Transverse colon (tissue), 4 donors: ENCODE measurements at regions not wholly inside any gene's neighbourhood (a gene's known extent, or its start where the extent isn't known, plus 50 kb on each side); places are given as distances from the start of the nearest gene placed in this dataset.

Source experiments
- EP300 ChIP-seq: sonication (generic); formaldehyde crosslinking; IDR thresholded peaks from one replicate; pipeline ENCODE4 v1.6.1; 2017; ENCODE audit warnings: antibody characterized with exemption, low read depth
- POLR2A ChIP-seq: fragments of 450-650 bp; IDR thresholded peaks from one replicate; pipeline ENCODE4 v1.6.1; 2016; ENCODE audit warnings: antibody characterized with exemption, mild to moderate bottlenecking, moderate library complexity
- POLR2AphosphoS5 ChIP-seq, 3 donors: sonication (generic); formaldehyde crosslinking; IDR thresholded peaks; one replicate each; pipeline ENCODE4 v1.6.1; 2016; ENCODE audit warnings: antibody characterized with exemption in 3 of 3
- TF ChIP-seq, protein P1 (sequence below), 5 experiments: fragments of 200-600 bp in 3 of 5; fragments of 450-650 bp in 2 of 5; sonication (generic) in 3 of 5; IDR thresholded peaks; 1 replicate in 2 of 5; 2 replicates in 3 of 5; pipeline ENCODE4 v1.5.1; 2016 to 2017; ENCODE audit warnings: antibody characterized with exemption in 5 of 5, inconsistent platforms in 3 of 5, mild to moderate bottlenecking in 2 of 5, moderate library complexity in 1 of 5

DNA sequence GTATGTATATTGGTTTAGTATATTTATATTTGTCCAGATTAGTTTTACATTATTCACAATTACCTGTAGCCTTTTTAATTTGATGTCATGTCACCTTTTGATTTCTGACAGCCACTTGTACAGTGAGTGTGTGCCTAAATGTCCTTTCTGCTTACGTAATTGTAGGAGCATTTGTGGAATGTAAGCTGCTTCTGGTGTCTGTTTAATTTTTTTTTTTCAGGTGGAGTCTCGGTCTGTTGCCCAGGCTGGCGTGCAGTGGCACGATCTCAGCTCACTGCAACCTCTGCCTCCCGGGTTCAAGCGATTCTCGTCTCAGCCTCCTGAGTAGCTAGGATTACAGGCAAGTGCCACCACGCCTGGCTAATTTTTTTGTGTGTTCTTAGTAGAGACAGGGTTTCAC, 91.2 kb upstream of the XAGE2 start:
- TF ChIP-seq, protein P1, sequence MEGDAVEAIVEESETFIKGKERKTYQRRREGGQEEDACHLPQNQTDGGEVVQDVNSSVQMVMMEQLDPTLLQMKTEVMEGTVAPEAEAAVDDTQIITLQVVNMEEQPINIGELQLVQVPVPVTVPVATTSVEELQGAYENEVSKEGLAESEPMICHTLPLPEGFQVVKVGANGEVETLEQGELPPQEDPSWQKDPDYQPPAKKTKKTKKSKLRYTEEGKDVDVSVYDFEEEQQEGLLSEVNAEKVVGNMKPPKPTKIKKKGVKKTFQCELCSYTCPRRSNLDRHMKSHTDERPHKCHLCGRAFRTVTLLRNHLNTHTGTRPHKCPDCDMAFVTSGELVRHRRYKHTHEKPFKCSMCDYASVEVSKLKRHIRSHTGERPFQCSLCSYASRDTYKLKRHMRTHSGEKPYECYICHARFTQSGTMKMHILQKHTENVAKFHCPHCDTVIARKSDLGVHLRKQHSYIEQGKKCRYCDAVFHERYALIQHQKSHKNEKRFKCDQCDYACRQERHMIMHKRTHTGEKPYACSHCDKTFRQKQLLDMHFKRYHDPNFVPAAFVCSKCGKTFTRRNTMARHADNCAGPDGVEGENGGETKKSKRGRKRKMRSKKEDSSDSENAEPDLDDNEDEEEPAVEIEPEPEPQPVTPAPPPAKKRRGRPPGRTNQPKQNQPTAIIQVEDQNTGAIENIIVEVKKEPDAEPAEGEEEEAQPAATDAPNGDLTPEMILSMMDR (IDR thresholded peaks at IDR 0.05): no peak
- TF ChIP-seq POLR2A: no peak
- no peak for TF ChIP-seq POLR2AphosphoS5 (IDR thresholded peaks at IDR 0.05)
- no peak for TF ChIP-seq EP300
